ENCODE measurements at regions not wholly inside any gene's neighbourhood (a gene's known extent, or its start where the extent isn't known, plus 50 kb on each side); places are given as distances from the start of the nearest gene placed in this dataset.

GRCh38 chr7:115662120-115662519, 368.4 kb downstream of the TFEC start:
- no peak for TF ChIP-seq CTCF (IDR thresholded peaks at IDR 0.05)
- TF ChIP-seq POLR2A (IDR thresholded peaks at IDR 0.05), result no peak

Measured in esophagus squamous epithelium (tissue), 4 donors.